ENCODE measurements at regions not wholly inside any gene's neighbourhood (a gene's known extent, or its start where the extent isn't known, plus 50 kb on each side); places are given as distances from the start of the nearest gene placed in this dataset.

GRCh38 chr4:17166954-17167353 lies 268.5 kb upstream of the LDB2 start:
- no peak for TF ChIP-seq POU2F2 (IDR thresholded peaks at IDR 0.05; ENCODE audit: low read depth, low read length)
- no peak for TF ChIP-seq SPI1 (IDR thresholded peaks at IDR 0.05; ENCODE audit: low read depth, low read length)
- no peak for TF ChIP-seq PAX5 (IDR thresholded peaks at IDR 0.05; ENCODE audit: insufficient read depth, low read length, severe bottlenecking)
- TF ChIP-seq POLR2AphosphoS5 (IDR thresholded peaks at IDR 0.05; ENCODE audit: low read depth, low read length), result no peak
- no peak for TF ChIP-seq TAF1 (IDR thresholded peaks at IDR 0.05; ENCODE audit: low read depth, low read length)
- TF ChIP-seq POLR2A (IDR thresholded peaks at IDR 0.05; ENCODE audit: low read depth, low read length), result no peak
- DNase-seq (ENCODE audit: insufficient read length, low spot score), result no peak
- FAIRE-seq, result no peak

- TF ChIP-seq PAX5 (IDR thresholded peaks at IDR 0.05; ENCODE audit: insufficient read depth, low read length, severe bottlenecking) (no peak), POLR2A (IDR thresholded peaks at IDR 0.05; ENCODE audit: low read depth, low read length) (no peak), POU2F2 (IDR thresholded peaks at IDR 0.05; ENCODE audit: low read depth, low read length) (no peak), SPI1 (IDR thresholded peaks at IDR 0.05; ENCODE audit: low read depth, low read length) (no peak), POLR2AphosphoS5 (IDR thresholded peaks at IDR 0.05; ENCODE audit: low read depth, low read length) (no peak), TAF1 (IDR thresholded peaks at IDR 0.05; ENCODE audit: low read depth, low read length) (no peak)
- FAIRE-seq (no peak), DNase-seq (ENCODE audit: insufficient read length, low spot score) (no peak)
Measured at GRCh38 chr4:17165286-17165685, 266.8 kb upstream of the LDB2 start.

DNA sequence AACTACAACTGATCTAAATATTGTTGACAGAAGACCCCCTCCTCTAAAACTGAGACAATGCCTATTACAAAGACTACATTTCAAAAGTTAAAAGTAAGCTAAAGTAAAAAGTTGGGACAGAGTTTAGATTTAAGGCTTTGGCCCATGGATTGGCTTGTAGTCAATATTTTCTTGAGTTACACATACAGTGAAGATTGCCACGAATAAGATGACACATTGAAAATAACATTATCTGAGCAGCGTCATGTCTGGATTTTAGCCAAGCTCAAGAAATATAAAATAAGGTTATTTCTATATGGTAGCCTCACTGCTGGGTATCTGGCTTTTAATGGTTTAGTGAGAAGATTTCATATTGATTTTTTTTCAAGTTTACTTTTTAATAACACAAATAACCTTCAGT lies 266.2 kb upstream of the LDB2 start:
- TF ChIP-seq TAF1 (IDR thresholded peaks at IDR 0.05; ENCODE audit: low read depth, low read length) (no peak), PAX5 (IDR thresholded peaks at IDR 0.05; ENCODE audit: insufficient read depth, low read length, severe bottlenecking) (no peak), POLR2AphosphoS5 (IDR thresholded peaks at IDR 0.05; ENCODE audit: low read depth, low read length) (no peak), POU2F2 (IDR thresholded peaks at IDR 0.05; ENCODE audit: low read depth, low read length) (no peak), POLR2A (IDR thresholded peaks at IDR 0.05; ENCODE audit: low read depth, low read length) (no peak), SPI1 (IDR thresholded peaks at IDR 0.05; ENCODE audit: low read depth, low read length) (no peak)
- no peak for FAIRE-seq

GRCh38 chr4:17163156-17163771 lies 264.8 kb upstream of the LDB2 start:
- DNase-seq (ENCODE audit: insufficient read length, low spot score) (no peak), FAIRE-seq (no peak)
- TF ChIP-seq PAX5 (IDR thresholded peaks at IDR 0.05; ENCODE audit: insufficient read depth, low read length, severe bottlenecking) (no peak), POU2F2 (IDR thresholded peaks at IDR 0.05; ENCODE audit: low read depth, low read length) (no peak), POLR2AphosphoS5 (IDR thresholded peaks at IDR 0.05; ENCODE audit: low read depth, low read length) (no peak), SPI1 (IDR thresholded peaks at IDR 0.05; ENCODE audit: low read depth, low read length) (no peak), TAF1 (IDR thresholded peaks at IDR 0.05; ENCODE audit: low read depth, low read length) (no peak), POLR2A (IDR thresholded peaks at IDR 0.05; ENCODE audit: low read depth, low read length) (no peak)

More for the DNA sequence above, 266.2 kb upstream of the LDB2 start:
- DNase-seq (ENCODE audit: insufficient read length, low spot score), result no peak

GRCh38 chr4:17157304-17157703 lies 258.9 kb upstream of the LDB2 start:
- TF ChIP-seq SPI1 (IDR thresholded peaks at IDR 0.05; ENCODE audit: low read depth, low read length), result no peak
- FAIRE-seq (no peak), DNase-seq (ENCODE audit: insufficient read length, low spot score) (no peak)

DNA sequence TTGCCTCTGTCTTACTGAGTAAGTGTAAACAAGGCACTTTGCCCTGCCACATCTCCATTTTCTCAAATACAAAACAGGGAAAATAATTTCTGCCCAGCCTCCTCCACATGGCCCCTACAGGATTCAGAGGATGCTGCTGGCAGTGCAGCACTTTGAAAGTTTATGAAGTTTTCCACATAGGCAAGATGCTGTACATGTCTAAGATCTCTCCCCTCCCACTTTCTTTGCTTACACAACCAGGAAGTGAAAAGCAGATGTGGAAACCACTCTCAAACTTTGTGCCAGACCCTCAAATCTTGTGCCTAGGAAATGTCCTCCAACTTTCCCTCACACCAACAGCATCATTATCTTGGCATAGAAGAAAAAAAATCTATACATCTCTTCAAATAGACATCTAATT lies 257.0 kb upstream of the LDB2 start:
- no peak for DNase-seq (ENCODE audit: insufficient read length, low spot score)
- FAIRE-seq, result no peak
- TF ChIP-seq PAX5 (IDR thresholded peaks at IDR 0.05; ENCODE audit: insufficient read depth, low read length, severe bottlenecking) (no peak), POU2F2 (IDR thresholded peaks at IDR 0.05; ENCODE audit: low read depth, low read length) (no peak), TAF1 (IDR thresholded peaks at IDR 0.05; ENCODE audit: low read depth, low read length) (no peak), POLR2AphosphoS5 (IDR thresholded peaks at IDR 0.05; ENCODE audit: low read depth, low read length) (no peak)

GRCh38 chr4:17153572-17153971 lies 255.1 kb upstream of the LDB2 start:
- FAIRE-seq (no peak), DNase-seq (ENCODE audit: insufficient read length, low spot score) (no peak)
- TF ChIP-seq POLR2AphosphoS5 (IDR thresholded peaks at IDR 0.05; ENCODE audit: low read depth, low read length), result no peak
- TF ChIP-seq POLR2A (IDR thresholded peaks at IDR 0.05; ENCODE audit: low read depth, low read length), result no peak
- TF ChIP-seq POU2F2 (IDR thresholded peaks at IDR 0.05; ENCODE audit: low read depth, low read length), result no peak
- TF ChIP-seq SPI1 (IDR thresholded peaks at IDR 0.05; ENCODE audit: low read depth, low read length), result no peak
- no peak for TF ChIP-seq TAF1 (IDR thresholded peaks at IDR 0.05; ENCODE audit: low read depth, low read length)
- no peak for TF ChIP-seq PAX5 (IDR thresholded peaks at IDR 0.05; ENCODE audit: insufficient read depth, low read length, severe bottlenecking)

DNA sequence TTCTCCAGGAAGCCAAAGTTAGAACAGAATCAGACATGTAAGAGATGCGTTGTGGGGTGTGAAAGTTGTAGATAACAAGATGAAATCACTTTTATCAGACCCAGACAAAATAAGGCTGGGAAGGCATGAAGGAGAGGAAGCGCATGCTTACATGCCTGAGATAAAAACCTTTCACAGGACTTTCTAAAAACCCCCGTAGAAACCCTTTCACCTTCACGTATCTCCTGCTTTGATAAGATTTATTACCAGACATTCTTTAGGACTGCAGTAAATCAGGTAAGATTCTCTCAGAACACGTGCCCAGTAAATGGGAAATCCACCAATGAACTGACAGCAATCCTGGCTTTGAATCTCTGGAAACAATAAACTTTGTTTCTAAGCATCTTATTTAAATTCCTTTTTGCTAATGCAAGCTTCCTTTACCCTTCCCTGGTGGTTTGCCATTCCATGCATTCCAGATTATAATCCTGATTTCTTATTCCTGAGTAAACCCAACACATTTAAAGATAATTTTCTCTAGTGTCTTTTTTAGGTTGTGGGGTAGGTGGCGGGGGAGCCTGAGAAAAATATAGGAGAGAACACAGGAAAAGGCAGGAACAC lies 254.6 kb upstream of the LDB2 start:
- no peak for FAIRE-seq
- TF ChIP-seq PAX5 (IDR thresholded peaks at IDR 0.05; ENCODE audit: insufficient read depth, low read length, severe bottlenecking) (no peak), SPI1 (IDR thresholded peaks at IDR 0.05; ENCODE audit: low read depth, low read length) (no peak)

GRCh38 chr4:17142232-17142711 lies 243.8 kb upstream of the LDB2 start:
- FAIRE-seq (no peak), DNase-seq (ENCODE audit: insufficient read length, low spot score) (no peak)
- no peak for TF ChIP-seq POU2F2 (IDR thresholded peaks at IDR 0.05; ENCODE audit: low read depth, low read length)

More for the DNA sequence above, 254.6 kb upstream of the LDB2 start:
- DNase-seq (ENCODE audit: insufficient read length, low spot score), result no peak

DNA sequence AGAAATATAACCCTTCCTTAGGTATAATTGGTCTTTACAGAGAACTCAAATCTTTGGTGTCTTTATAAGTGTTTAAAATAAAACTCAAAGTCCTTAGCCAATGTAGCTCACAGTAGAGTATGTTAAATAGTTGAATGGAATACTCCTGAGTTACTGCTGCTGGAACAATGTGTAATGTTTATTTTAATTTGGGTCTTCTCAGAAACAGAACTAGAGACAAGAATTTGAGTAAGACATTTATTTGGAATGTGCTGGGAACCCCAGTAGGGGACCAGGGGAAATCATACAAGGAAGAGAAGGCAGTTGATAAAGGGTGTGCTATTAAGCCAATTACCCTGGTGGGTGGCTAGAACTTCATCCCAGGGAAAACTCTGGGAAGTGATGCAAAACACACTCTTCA lies 240.4 kb upstream of the LDB2 start:
- FAIRE-seq, result no peak
- TF ChIP-seq POLR2A (IDR thresholded peaks at IDR 0.05; ENCODE audit: low read depth, low read length), result no peak
- no peak for TF ChIP-seq TAF1 (IDR thresholded peaks at IDR 0.05; ENCODE audit: low read depth, low read length)
- no peak for TF ChIP-seq POU2F2 (IDR thresholded peaks at IDR 0.05; ENCODE audit: low read depth, low read length)
- TF ChIP-seq POLR2AphosphoS5 (IDR thresholded peaks at IDR 0.05; ENCODE audit: low read depth, low read length), result no peak
- TF ChIP-seq SPI1 (IDR thresholded peaks at IDR 0.05; ENCODE audit: low read depth, low read length), result no peak
- TF ChIP-seq PAX5 (IDR thresholded peaks at IDR 0.05; ENCODE audit: insufficient read depth, low read length, severe bottlenecking), result no peak

More for the DNA sequence above, 240.4 kb upstream of the LDB2 start:
- no peak for DNase-seq (ENCODE audit: insufficient read length, low spot score)
